Ovary (tissue), 3 donors: ENCODE measurements at regions not wholly inside any gene's neighbourhood (a gene's known extent, or its start where the extent isn't known, plus 50 kb on each side); places are given as distances from the start of the nearest gene placed in this dataset.

ENCODE experiments used
- CTCF ChIP-seq, 3 donors: fragments of 450-650 bp in 2 of 3; fragments of 200-600 bp in 1 of 3; IDR thresholded peaks; one replicate each; pipeline versions ENCODE4 v1.5.1 to v1.8.0; 2016 to 2022; ENCODE audit warnings: antibody characterized with exemption in 3 of 3, mild to moderate bottlenecking in 1 of 3
- EP300 ChIP-seq: sonication (generic); formaldehyde crosslinking; IDR thresholded peaks from one replicate; pipeline ENCODE4 v1.6.1; 2017; ENCODE audit warnings: antibody characterized with exemption
- POLR2A ChIP-seq: fragments of 450-650 bp; IDR thresholded peaks from one replicate; pipeline ENCODE4 v1.6.1; 2017; ENCODE audit warnings: antibody characterized with exemption, mild to moderate bottlenecking, moderate library complexity
- donor health status: DM: no; HTN: no; CAD: no.

- no peak for TF ChIP-seq CTCF (IDR thresholded peaks at IDR 0.05)
- TF ChIP-seq POLR2A: no peak
- no peak for TF ChIP-seq EP300
These were observed 336.5 kb upstream of the SEMA6A start for GRCh38 chr5:116911074-116911473.
